CD14-positive monocyte (primary cell): ENCODE measurements at regions not wholly inside any gene's neighbourhood (a gene's known extent, or its start where the extent isn't known, plus 50 kb on each side); places are given as distances from the start of the nearest gene placed in this dataset.

Experiments used
- DNase-seq, 3 donors: peaks; one replicate each; pipeline ENCODE4 v3.0.0-alpha.2; 2011 to 2022
- H2AFZ ChIP-seq: 2 replicates; pipeline ENCODE4 v1.6.0; 2012; ENCODE audit warnings: mild to moderate bottlenecking, low read depth, low read length, inconsistent platforms; ENCODE audit not compliant: insufficient read depth, poor library complexity, severe bottlenecking
- H3K27ac ChIP-seq, 2 donors: 1 replicate in 1 of 2; 2 replicates in 1 of 2; pipeline ENCODE4 v1.5.1; 2012 to 2013; ENCODE audit warnings: low read length in 2 of 2, control low read depth in 1 of 2, inconsistent platforms in 1 of 2, low read depth in 1 of 2, mild to moderate bottlenecking in 1 of 2
- H3K27me3 ChIP-seq, 2 donors: one replicate each; pipeline versions ENCODE4 v1.6.0 to v1.6.1; 2011 to 2013; ENCODE audit warnings: low read length in 2 of 2; ENCODE audit not compliant: control insufficient read depth in 2 of 2, insufficient read depth in 2 of 2
- H3K36me3 ChIP-seq, 2 donors: replicated peaks in 1 of 2; 1 replicate in 1 of 2; 2 replicates in 1 of 2; pipeline versions ENCODE4 v1.5.1 to v1.6.1; 2012 to 2013; ENCODE audit warnings: low read length in 2 of 2, control low read depth in 1 of 2, inconsistent platforms in 1 of 2, mild to moderate bottlenecking in 1 of 2; ENCODE audit not compliant: insufficient read depth in 2 of 2, control insufficient read depth in 1 of 2
- H3K4me1 ChIP-seq, 2 donors: 1 replicate in 1 of 2; 2 replicates in 1 of 2; pipeline versions ENCODE4 v1.5.1 to v1.6.1; 2012 to 2013; ENCODE audit warnings: low read length in 2 of 2, control low read depth in 1 of 2, inconsistent platforms in 1 of 2, mild to moderate bottlenecking in 1 of 2, moderate library complexity in 1 of 2; ENCODE audit not compliant: insufficient read depth in 2 of 2, control insufficient read depth in 1 of 2
- H3K4me2 ChIP-seq: replicated peaks from 2 replicates; pipeline ENCODE3; 2012; ENCODE audit warnings: low read length, moderate library complexity, mild to moderate bottlenecking; ENCODE audit not compliant: poor library complexity, severe bottlenecking; ENCODE audit errors: extremely low read depth
- H3K4me3 ChIP-seq, 3 experiments: fragments of 200-600 bp in 1 of 3; sonication (generic) in 1 of 3; replicated peaks in 1 of 3; 1 replicate in 2 of 3; 2 replicates in 1 of 3; pipeline ENCODE4 v1.5.1; 2011 to 2013; ENCODE audit warnings: low read length in 3 of 3, mild to moderate bottlenecking in 3 of 3, control low read depth in 2 of 3, low read depth in 2 of 3, inconsistent platforms in 1 of 3, moderate library complexity in 1 of 3
- H3K79me2 ChIP-seq: 2 replicates; pipeline ENCODE4 v1.6.0; 2012; ENCODE audit warnings: mild to moderate bottlenecking, control low read depth, inconsistent platforms, low read length, moderate library complexity; ENCODE audit not compliant: insufficient read depth
- H3K9ac ChIP-seq: 2 replicates; pipeline ENCODE4 v1.6.0; 2017; ENCODE audit warnings: low read length, mild to moderate bottlenecking; ENCODE audit not compliant: insufficient read depth, poor library complexity, severe bottlenecking
- H3K9me3 ChIP-seq, 2 donors: replicated peaks in 1 of 2; 1 replicate in 1 of 2; 2 replicates in 1 of 2; pipeline versions ENCODE4 v1.5.1 to v1.6.1; 2012 to 2013; ENCODE audit warnings: low read length in 2 of 2, control low read depth in 1 of 2; ENCODE audit not compliant: control insufficient read depth in 1 of 2, insufficient read depth in 1 of 2
- H4K20me1 ChIP-seq: 2 replicates; pipeline ENCODE4 v1.6.0; 2012; ENCODE audit warnings: mild to moderate bottlenecking, low read length, control low read depth, moderate library complexity; ENCODE audit not compliant: insufficient read depth
- H3K27ac Mint-ChIP-seq, 7 donors: one replicate each; pipeline ENCODE4 v1.8.0; 2020; ENCODE audit warnings: mild to moderate bottlenecking in 7 of 7, mixed read lengths in 7 of 7, moderate library complexity in 6 of 7, inconsistent platforms in 2 of 7
- H3K27me3 Mint-ChIP-seq, 3 donors: one replicate each; pipeline ENCODE4 v1.8.0; 2021 to 2022; ENCODE audit warnings: low read depth in 3 of 3, mild to moderate bottlenecking in 3 of 3, mixed read lengths in 3 of 3, moderate library complexity in 3 of 3, inconsistent platforms in 1 of 3
- H3K36me3 Mint-ChIP-seq, 2 donors: one replicate each; pipeline ENCODE4 v1.8.0; 2020; ENCODE audit warnings: mixed read lengths in 2 of 2, inconsistent platforms in 1 of 2, mild to moderate bottlenecking in 1 of 2
- H3K4me1 Mint-ChIP-seq: one replicate; pipeline ENCODE4 v1.8.0; 2020; ENCODE audit warnings: mild to moderate bottlenecking, mixed read lengths
- H3K4me3 Mint-ChIP-seq, 2 donors: one replicate each; pipeline ENCODE4 v1.8.0; 2020; ENCODE audit warnings: mild to moderate bottlenecking in 2 of 2, mixed read lengths in 2 of 2, moderate library complexity in 1 of 2
- H3K9me3 Mint-ChIP-seq, 7 donors: one replicate each; pipeline ENCODE4 v1.8.0; 2020 to 2022; ENCODE audit warnings: mixed read lengths in 7 of 7, mild to moderate bottlenecking in 6 of 7, moderate library complexity in 6 of 7, inconsistent platforms in 2 of 7
- WGBS: methylation state at CpG from one replicate; pipeline ENCODE4 v1.1.5; 2013; ENCODE audit warnings: missing lambda C conversion rate; ENCODE audit not compliant: insufficient coverage; 5-methylcytosine and 5-hydroxymethylcytosine counted together
- intact Hi-C, 2 donors: fragments of 100-400 bp; cut with micrococcal nuclease; formaldehyde crosslinking; loops; one replicate each; pipeline versions ENCODE4 v1.15.0 to v1.15.1; 2023
- TF ChIP-seq, protein P1 (sequence below): fragments of 200-600 bp; IDR thresholded peaks from one replicate; pipeline ENCODE4 v1.8.0; 2022; ENCODE audit warnings: antibody characterized with exemption, mild to moderate bottlenecking

DNA sequence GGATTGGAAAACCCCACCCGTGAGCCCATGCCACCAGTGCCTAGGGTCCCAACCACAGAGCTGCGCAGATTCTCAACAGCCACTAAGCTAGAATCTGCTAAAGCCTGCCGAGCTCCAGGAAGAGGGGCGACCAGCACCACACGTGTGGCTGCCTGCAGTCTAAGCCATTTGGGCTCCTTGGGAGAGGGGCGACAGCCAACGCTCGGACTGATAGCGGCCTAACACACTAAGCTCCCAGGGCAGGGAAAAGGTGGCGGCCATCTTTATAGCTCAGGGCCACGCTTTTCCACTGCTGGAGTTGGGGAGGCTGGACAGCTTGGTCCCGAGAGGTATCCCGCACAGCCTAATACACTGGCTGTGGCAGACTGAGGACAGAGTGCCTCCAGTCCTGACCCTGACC, 631.8 kb downstream of the CETN3 start:
- no peak overlapping the region for H2AFZ ChIP-seq
- H3K79me2 ChIP-seq = no peaks in the 10 kb centered on the region
- no peak overlapping the region for H3K27ac ChIP-seq
- no peak for DNase-seq
- no peak overlapping the region for H3K4me2 ChIP-seq
- no peak overlapping the region for H3K4me3 Mint-ChIP-seq
- no peaks in the 10 kb centered on the region for H3K27me3 ChIP-seq
- no peaks in the 10 kb centered on the region for H3K36me3 Mint-ChIP-seq
- no peak overlapping the region for H3K4me3 ChIP-seq
- H3K9me3 ChIP-seq = peaks cover 13 to 26% of the 10 kb centered on the region in 2 donors
- TF ChIP-seq, protein P1, sequence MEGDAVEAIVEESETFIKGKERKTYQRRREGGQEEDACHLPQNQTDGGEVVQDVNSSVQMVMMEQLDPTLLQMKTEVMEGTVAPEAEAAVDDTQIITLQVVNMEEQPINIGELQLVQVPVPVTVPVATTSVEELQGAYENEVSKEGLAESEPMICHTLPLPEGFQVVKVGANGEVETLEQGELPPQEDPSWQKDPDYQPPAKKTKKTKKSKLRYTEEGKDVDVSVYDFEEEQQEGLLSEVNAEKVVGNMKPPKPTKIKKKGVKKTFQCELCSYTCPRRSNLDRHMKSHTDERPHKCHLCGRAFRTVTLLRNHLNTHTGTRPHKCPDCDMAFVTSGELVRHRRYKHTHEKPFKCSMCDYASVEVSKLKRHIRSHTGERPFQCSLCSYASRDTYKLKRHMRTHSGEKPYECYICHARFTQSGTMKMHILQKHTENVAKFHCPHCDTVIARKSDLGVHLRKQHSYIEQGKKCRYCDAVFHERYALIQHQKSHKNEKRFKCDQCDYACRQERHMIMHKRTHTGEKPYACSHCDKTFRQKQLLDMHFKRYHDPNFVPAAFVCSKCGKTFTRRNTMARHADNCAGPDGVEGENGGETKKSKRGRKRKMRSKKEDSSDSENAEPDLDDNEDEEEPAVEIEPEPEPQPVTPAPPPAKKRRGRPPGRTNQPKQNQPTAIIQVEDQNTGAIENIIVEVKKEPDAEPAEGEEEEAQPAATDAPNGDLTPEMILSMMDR = no peak
- no peaks in the 10 kb centered on the region for H3K4me1 ChIP-seq
- no peak overlapping the region for H3K9ac ChIP-seq
- H3K27ac Mint-ChIP-seq = no peak overlapping the region
- no peaks in the 10 kb centered on the region for H3K27me3 Mint-ChIP-seq
- no peaks in the 10 kb centered on the region for H3K4me1 Mint-ChIP-seq
- H3K9me3 Mint-ChIP-seq = peaks cover 14 to 44% (median 31%) of the 10 kb centered on the region in 7 donors
- intact Hi-C loops = no loop called here
- H4K20me1 ChIP-seq = no peaks in the 10 kb centered on the region
- no peaks in the 10 kb centered on the region for H3K36me3 ChIP-seq
- 93% methylated on average over 11 of the region's 13 CpGs for WGBS

DNA sequence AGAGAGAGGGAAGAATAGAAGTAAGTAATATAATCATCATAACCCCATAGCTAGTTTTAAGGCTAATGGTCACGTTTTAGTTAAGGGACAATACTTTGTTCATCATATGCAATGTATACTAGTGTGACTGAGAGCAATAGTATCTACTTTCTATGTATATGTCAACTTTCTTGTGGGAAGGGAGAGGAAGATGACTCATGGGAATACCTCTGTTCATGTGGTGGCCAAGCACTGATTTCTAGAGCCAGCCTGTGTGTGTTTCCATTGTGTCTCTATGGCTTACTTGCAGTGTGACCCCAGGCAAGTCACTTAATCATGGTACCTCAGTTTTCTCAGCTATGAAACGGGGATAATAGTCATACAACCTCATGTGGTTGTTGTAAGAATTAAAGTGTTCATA, 639.6 kb downstream of the CETN3 start:
- peaks cover 0 to 2% (median 0%) of the 10 kb centered on the region in 3 donors for H3K27me3 Mint-ChIP-seq
- Histone ChIP-seq H3K4me1 (no peaks in the 10 kb centered on the region), H2AFZ (no peak overlapping the region), H3K27me3 (no peaks in the 10 kb centered on the region), H3K4me2 (no peak overlapping the region), H3K79me2 (no peaks in the 10 kb centered on the region), H3K9ac (no peak overlapping the region), H3K27ac (no peak overlapping the region), H3K9me3 (no peaks in the 10 kb centered on the region), H3K4me3 (no peak overlapping the region), H4K20me1 (no peaks in the 10 kb centered on the region), H3K36me3 (no peaks in the 10 kb centered on the region)
- WGBS = no CpG with 5 or more reads among the region's 2 CpGs
- intact Hi-C loops = no loop called here
- no peak overlapping the region for H3K27ac Mint-ChIP-seq
- DNase-seq = no peak
- TF ChIP-seq, protein P1 = no peak
- H3K36me3 Mint-ChIP-seq = no peaks in the 10 kb centered on the region
- H3K4me1 Mint-ChIP-seq = no peaks in the 10 kb centered on the region
- H3K9me3 Mint-ChIP-seq = peaks cover 0 to 5% (median 2%) of the 10 kb centered on the region in 7 donors
- no peak overlapping the region for H3K4me3 Mint-ChIP-seq
